B cell (primary cell): ENCODE measurements at regions not wholly inside any gene's neighbourhood (a gene's known extent, or its start where the extent isn't known, plus 50 kb on each side); places are given as distances from the start of the nearest gene placed in this dataset.

ENCODE experiments used
- ATAC-seq: fragments of 200-7000 bp; cut with Tn5 transposase; one replicate; pipeline ENCODE4 v1.10.0; 2021; ENCODE audit warnings: low read depth, mild to moderate bottlenecking, moderate number of reproducible peaks, moderate library complexity
- CTCF ChIA-PET: fragments of 350-600 bp; sonication (Branson Sonifier 250); formaldehyde crosslinking; loops from one replicate; lab custom pipeline; 2021; ENCODE audit warnings: antibody characterized with exemption, inconsistent platforms; lab: Charles Lee
- POLR2A ChIA-PET: fragments of 350-600 bp; sonication (Branson Sonifier 250); formaldehyde crosslinking; loops from one replicate; lab custom pipeline; 2021; ENCODE audit warnings: antibody characterized with exemption; lab: Charles Lee
- DNase-seq: peaks from one replicate; pipeline ENCODE4 v3.0.0; 2013
- H2AFZ ChIP-seq: 2 replicates; pipeline ENCODE4 v1.6.1; 2012; ENCODE audit warnings: mild to moderate bottlenecking, low read depth, low read length; ENCODE audit not compliant: insufficient read depth, poor library complexity, severe bottlenecking
- H3K27ac ChIP-seq, 2 donors: 1 replicate in 1 of 2; 2 replicates in 1 of 2; pipeline ENCODE4 v1.5.1; 2012 to 2013; ENCODE audit warnings: low read length in 2 of 2, mild to moderate bottlenecking in 2 of 2, moderate library complexity in 1 of 2
- H3K27me3 ChIP-seq, 4 experiments: fragments of 200-600 bp in 1 of 4; sonication (generic) in 1 of 4; replicated peaks in 1 of 4; 1 replicate in 2 of 4; 2 replicates in 2 of 4; pipeline versions ENCODE4 v1.6.1 to v1.7.0; 2013 to 2016; ENCODE audit warnings: low read length in 3 of 4, mild to moderate bottlenecking in 2 of 4, mixed read lengths in 1 of 4, moderate library complexity in 1 of 4; ENCODE audit not compliant: insufficient read depth in 4 of 4, control insufficient read depth in 3 of 4; ENCODE audit errors: control extremely low read depth in 1 of 4
- H3K36me3 ChIP-seq, 2 experiments: replicated peaks in 1 of 2; 1 replicate in 1 of 2; 2 replicates in 1 of 2; pipeline versions ENCODE4 v1.6.1 to v1.7.1; 2013; ENCODE audit warnings: low read length in 1 of 2; ENCODE audit not compliant: insufficient read depth in 2 of 2, control insufficient read depth in 1 of 2; ENCODE audit errors: control extremely low read depth in 1 of 2, extremely low read depth in 1 of 2
- H3K4me1 ChIP-seq, 2 donors: fragments of 200-600 bp in 1 of 2; sonication (generic) in 1 of 2; 1 replicate in 1 of 2; 2 replicates in 1 of 2; pipeline versions ENCODE4 v1.5.1 to v1.6.1; 2013 to 2017; ENCODE audit warnings: low read length in 2 of 2; ENCODE audit not compliant: control insufficient read depth in 2 of 2, insufficient read depth in 2 of 2
- H3K4me2 ChIP-seq: replicated peaks from 2 replicates; pipeline ENCODE3; 2012; ENCODE audit warnings: mild to moderate bottlenecking, low read depth, low read length; ENCODE audit not compliant: poor library complexity, severe bottlenecking
- H3K4me3 ChIP-seq, 5 experiments: fragments of 200-600 bp in 1 of 5; sonication (generic) in 1 of 5; 1 replicate in 3 of 5; 2 replicates in 2 of 5; pipeline versions ENCODE4 v1.5.1 to v1.7.0; 2011 to 2016; ENCODE audit warnings: low read length in 4 of 5, mild to moderate bottlenecking in 4 of 5, low read depth in 2 of 5, control low read depth in 1 of 5, moderate library complexity in 1 of 5; ENCODE audit not compliant: insufficient read depth in 1 of 5; ENCODE audit errors: control extremely low read depth in 1 of 5, extremely low read depth in 1 of 5
- H3K79me2 ChIP-seq: fragments of 200-600 bp; sonication (generic); one replicate; pipeline ENCODE4 v1.6.0; 2016; ENCODE audit warnings: low read length; ENCODE audit not compliant: control insufficient read depth, insufficient read depth
- H3K9ac ChIP-seq: fragments of 200-600 bp; sonication (generic); 2 replicates; pipeline ENCODE4 v1.6.1; 2017; ENCODE audit warnings: mild to moderate bottlenecking, low read length, moderate library complexity
- H3K9me3 ChIP-seq, 3 donors: one replicate each; pipeline versions ENCODE4 v1.6.1 to v1.7.1; 2013; ENCODE audit warnings: low read length in 2 of 3; ENCODE audit not compliant: control insufficient read depth in 2 of 3, insufficient read depth in 1 of 3; ENCODE audit errors: control extremely low read depth in 1 of 3
- H4K20me1 ChIP-seq: 2 replicates; pipeline ENCODE4 v1.6.0; 2012; ENCODE audit warnings: mild to moderate bottlenecking, low read length; ENCODE audit not compliant: insufficient read depth, control insufficient read depth, poor library complexity, severe bottlenecking
- H3K27ac Mint-ChIP-seq: one replicate; pipeline ENCODE4 v1.8.0; 2021; ENCODE audit warnings: mixed read lengths
- H3K27me3 Mint-ChIP-seq: one replicate; pipeline ENCODE4 v1.8.0; 2021; ENCODE audit warnings: mixed read lengths
- H3K4me1 Mint-ChIP-seq: one replicate; pipeline ENCODE4 v1.8.0; 2021; ENCODE audit warnings: mixed read lengths
- H3K4me3 Mint-ChIP-seq: one replicate; pipeline ENCODE4 v1.8.0; 2021; ENCODE audit warnings: mixed read lengths
- H3K9me3 Mint-ChIP-seq: one replicate; pipeline ENCODE4 v1.8.0; 2022; ENCODE audit warnings: mixed read lengths; ENCODE audit not compliant: insufficient read depth
- EZH2 ChIP-seq: IDR thresholded peaks from 2 replicates; pipeline ENCODE4 v1.6.1; 2012; ENCODE audit warnings: borderline replicate concordance, low read depth, mild to moderate bottlenecking, moderate library complexity, low read length; ENCODE audit not compliant: insufficient read depth, poor library complexity, severe bottlenecking
- WGBS: methylation state at CpG from one replicate; pipeline ENCODE4 v1.1.5; 2013; ENCODE audit warnings: missing lambda C conversion rate; ENCODE audit not compliant: insufficient coverage; 5-methylcytosine and 5-hydroxymethylcytosine counted together
- intact Hi-C: fragments of 100-400 bp; cut with micrococcal nuclease; formaldehyde crosslinking; loops from one replicate; pipeline ENCODE4 v1.10.0; 2022
- TF ChIP-seq, protein P1 (sequence below): fragments of 200-600 bp; IDR thresholded peaks from one replicate; pipeline ENCODE4 v1.8.0; 2022; ENCODE audit warnings: antibody characterized with exemption, mild to moderate bottlenecking

DNA sequence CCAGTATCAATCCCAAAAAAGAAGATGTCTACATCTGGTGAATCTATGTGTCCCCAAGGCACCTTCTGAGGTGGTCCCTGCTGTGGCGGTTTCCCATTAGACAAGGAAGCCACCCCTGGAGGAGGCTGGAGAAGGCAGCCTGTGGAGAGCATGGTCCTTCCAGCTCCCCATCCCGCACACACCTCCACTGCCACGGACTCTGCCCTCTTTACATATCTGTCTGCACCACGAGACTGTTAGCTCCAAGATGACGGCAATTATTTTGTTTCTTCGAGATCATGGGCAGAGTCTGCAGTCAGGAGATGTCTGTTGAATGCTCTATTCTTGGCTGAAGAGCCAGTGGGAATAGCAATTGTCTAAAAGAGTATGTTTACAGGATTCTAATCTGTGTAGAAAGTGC lies 132.0 kb downstream of the OSR1 start:
- Mint-ChIP-seq H3K4me1 (no peaks in the 10 kb centered on the region), H3K9me3 (no peaks in the 10 kb centered on the region), H3K27me3 (peaks cover 3% of the 10 kb centered on the region), H3K4me3 (no peak overlapping the region), H3K27ac (no peak overlapping the region)
- POLR2A ChIA-PET, result no interaction called here
- Histone ChIP-seq H2AFZ (no peak overlapping the region), H3K9me3 (no peaks in the 10 kb centered on the region), H3K4me1 (no peaks in the 10 kb centered on the region), H3K4me3 (no peak overlapping the region), H3K36me3 (no peaks in the 10 kb centered on the region), H3K9ac (no peak overlapping the region), H3K79me2 (no peaks in the 10 kb centered on the region), H3K27ac (no peak overlapping the region), H3K4me2 (no peak overlapping the region), H4K20me1 (no peaks in the 10 kb centered on the region), H3K27me3 (no peaks in the 10 kb centered on the region)
- ATAC-seq (no peak), DNase-seq (no peak)
- intact Hi-C loops, result no loop called here
- CTCF ChIA-PET, result no interaction called here
- 89% methylated on average over 5 of the region's 6 CpGs for WGBS
- TF ChIP-seq, protein P1, sequence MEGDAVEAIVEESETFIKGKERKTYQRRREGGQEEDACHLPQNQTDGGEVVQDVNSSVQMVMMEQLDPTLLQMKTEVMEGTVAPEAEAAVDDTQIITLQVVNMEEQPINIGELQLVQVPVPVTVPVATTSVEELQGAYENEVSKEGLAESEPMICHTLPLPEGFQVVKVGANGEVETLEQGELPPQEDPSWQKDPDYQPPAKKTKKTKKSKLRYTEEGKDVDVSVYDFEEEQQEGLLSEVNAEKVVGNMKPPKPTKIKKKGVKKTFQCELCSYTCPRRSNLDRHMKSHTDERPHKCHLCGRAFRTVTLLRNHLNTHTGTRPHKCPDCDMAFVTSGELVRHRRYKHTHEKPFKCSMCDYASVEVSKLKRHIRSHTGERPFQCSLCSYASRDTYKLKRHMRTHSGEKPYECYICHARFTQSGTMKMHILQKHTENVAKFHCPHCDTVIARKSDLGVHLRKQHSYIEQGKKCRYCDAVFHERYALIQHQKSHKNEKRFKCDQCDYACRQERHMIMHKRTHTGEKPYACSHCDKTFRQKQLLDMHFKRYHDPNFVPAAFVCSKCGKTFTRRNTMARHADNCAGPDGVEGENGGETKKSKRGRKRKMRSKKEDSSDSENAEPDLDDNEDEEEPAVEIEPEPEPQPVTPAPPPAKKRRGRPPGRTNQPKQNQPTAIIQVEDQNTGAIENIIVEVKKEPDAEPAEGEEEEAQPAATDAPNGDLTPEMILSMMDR, result no peak
- TF ChIP-seq EZH2, result no peak

DNA sequence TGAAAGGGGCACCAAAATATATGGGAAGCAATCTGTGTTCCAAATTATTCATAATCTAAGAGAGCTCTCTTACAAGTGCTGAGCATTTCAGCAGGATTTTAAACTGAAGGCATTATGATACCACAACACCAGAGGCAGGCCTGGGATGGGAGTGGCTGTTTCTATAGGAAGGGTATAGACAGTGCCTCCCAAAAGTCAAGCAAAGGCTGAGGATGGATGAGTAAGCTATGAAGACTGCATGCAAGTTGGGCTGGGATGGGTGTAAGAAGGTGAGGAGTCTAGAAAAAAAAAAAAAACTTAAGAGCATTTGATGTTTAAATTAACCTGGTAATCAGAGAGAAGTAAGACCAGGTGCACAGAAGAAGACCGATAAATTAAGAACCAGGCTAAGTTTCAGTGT lies 132.5 kb downstream of the OSR1 start:
- Mint-ChIP-seq H3K9me3 (no peaks in the 10 kb centered on the region), H3K27me3 (peaks cover 3% of the 10 kb centered on the region), H3K4me1 (no peaks in the 10 kb centered on the region), H3K27ac (no peak overlapping the region), H3K4me3 (no peak overlapping the region)
- Histone ChIP-seq H3K79me2 (no peaks in the 10 kb centered on the region), H3K27me3 (no peaks in the 10 kb centered on the region), H3K27ac (no peak overlapping the region), H3K4me3 (no peak overlapping the region), H3K9ac (no peak overlapping the region), H3K9me3 (no peaks in the 10 kb centered on the region), H3K4me2 (no peak overlapping the region), H4K20me1 (no peaks in the 10 kb centered on the region), H3K36me3 (no peaks in the 10 kb centered on the region), H2AFZ (no peak overlapping the region), H3K4me1 (no peaks in the 10 kb centered on the region)
- DNase-seq, result no peak
- ATAC-seq, result no peak
- intact Hi-C loops, result no loop called here
- ChIA-PET CTCF (no interaction called here), POLR2A (no interaction called here)
- WGBS, result no CpG with 5 or more reads among the region's 1 CpG
- TF ChIP-seq EZH2, result no peak
- TF ChIP-seq, protein P1, result no peak
